Body of pancreas (tissue), 4 donors: ENCODE measurements at regions not wholly inside any gene's neighbourhood (a gene's known extent, or its start where the extent isn't known, plus 50 kb on each side); places are given as distances from the start of the nearest gene placed in this dataset.

Experiments used
- ATAC-seq: fragments of 150-250 bp; one replicate; pipeline ENCODE4 v1.9.1; 2016
- DNase-seq, 4 donors: peaks; one replicate each; pipeline ENCODE4 v3.0.0-alpha.2; 2019
- H3K27ac ChIP-seq, 4 donors: fragments of 200-600 bp; sonication (generic); 1 replicate in 3 of 4; 2 replicates in 1 of 4; pipeline versions ENCODE4 v1.5.1 to v1.6.1; 2016 to 2019; ENCODE audit warnings: mild to moderate bottlenecking in 1 of 4, mixed read lengths in 1 of 4, moderate library complexity in 1 of 4
- H3K27me3 ChIP-seq, 2 donors: fragments of 200-600 bp; sonication (generic); one replicate each; pipeline ENCODE4 v1.6.0; 2016; ENCODE audit warnings: mild to moderate bottlenecking in 1 of 2
- H3K36me3 ChIP-seq, 2 donors: fragments of 200-600 bp; sonication (generic); replicated peaks in 1 of 2; 2 replicates each; pipeline ENCODE4 v1.5.1; 2016; ENCODE audit warnings: low read depth in 2 of 2; ENCODE audit not compliant: insufficient read depth in 1 of 2
- H3K4me1 ChIP-seq: fragments of 200-600 bp; sonication (generic); one replicate; pipeline ENCODE4 v1.6.0; 2016
- H3K4me3 ChIP-seq, 2 donors: fragments of 200-600 bp; sonication (generic); 1 replicate in 1 of 2; 2 replicates in 1 of 2; pipeline ENCODE4 v1.5.1; 2016 to 2019
- H3K9me3 ChIP-seq, 3 donors: fragments of 200-600 bp; sonication (generic); 1 replicate in 2 of 3; 2 replicates in 1 of 3; pipeline ENCODE4 v1.5.1; 2016
- POLR2A ChIP-seq, 3 donors: fragments of 450-650 bp; IDR thresholded peaks; one replicate each; pipeline ENCODE4 v1.6.1; 2016; ENCODE audit warnings: antibody characterized with exemption in 3 of 3, mild to moderate bottlenecking in 2 of 3
- WGBS, 2 donors: methylation state at CpG; one replicate each; pipeline ENCODE4 v1.1.5; 2017; 5-methylcytosine and 5-hydroxymethylcytosine counted together
- intact Hi-C: fragments of 100-400 bp; cut with DNase I; formaldehyde crosslinking; loops from one replicate; pipeline ENCODE4 v1.15.1; 2023
- TF ChIP-seq, protein P1 (sequence below), 7 experiments: fragments of 450-650 bp in 4 of 7; fragments of 200-600 bp in 3 of 7; sonication (generic) in 3 of 7; IDR thresholded peaks; one replicate each; pipeline ENCODE4 v1.5.1; 2016 to 2019; ENCODE audit warnings: antibody characterized with exemption in 7 of 7

DNA sequence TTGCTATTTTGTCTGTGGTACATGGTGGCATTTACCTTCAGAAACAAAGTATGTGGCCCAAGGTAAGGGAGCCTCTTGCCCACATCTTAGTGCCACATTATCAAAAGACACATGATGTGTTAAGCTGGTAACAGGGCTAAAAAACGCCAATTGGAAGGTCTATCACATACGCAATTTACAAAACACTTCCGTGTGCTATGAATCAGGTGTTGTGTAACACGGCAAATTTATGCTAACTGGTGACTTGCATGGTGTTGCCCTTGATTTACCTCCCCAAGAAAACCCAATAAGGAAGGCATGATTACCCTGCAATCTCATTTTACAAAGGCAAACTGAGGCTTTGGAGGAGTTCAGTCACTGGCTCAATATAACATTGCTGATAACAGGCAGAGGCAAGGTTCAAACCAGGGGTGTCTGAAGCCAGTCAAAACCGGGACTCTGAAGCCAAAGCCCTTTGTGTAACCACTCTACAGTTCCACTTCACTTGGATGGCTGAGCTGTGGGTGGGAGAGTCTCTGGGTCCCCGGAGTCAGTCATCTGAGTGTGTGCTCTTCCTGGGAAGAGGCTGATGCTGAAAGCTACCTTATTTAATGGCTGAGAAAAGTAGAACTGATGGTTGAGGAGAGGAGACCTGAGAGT, 103.9 kb upstream of the BCL6 start:
- no peak for TF ChIP-seq POLR2A (IDR thresholded peaks at IDR 0.05)
- TF ChIP-seq, protein P1, sequence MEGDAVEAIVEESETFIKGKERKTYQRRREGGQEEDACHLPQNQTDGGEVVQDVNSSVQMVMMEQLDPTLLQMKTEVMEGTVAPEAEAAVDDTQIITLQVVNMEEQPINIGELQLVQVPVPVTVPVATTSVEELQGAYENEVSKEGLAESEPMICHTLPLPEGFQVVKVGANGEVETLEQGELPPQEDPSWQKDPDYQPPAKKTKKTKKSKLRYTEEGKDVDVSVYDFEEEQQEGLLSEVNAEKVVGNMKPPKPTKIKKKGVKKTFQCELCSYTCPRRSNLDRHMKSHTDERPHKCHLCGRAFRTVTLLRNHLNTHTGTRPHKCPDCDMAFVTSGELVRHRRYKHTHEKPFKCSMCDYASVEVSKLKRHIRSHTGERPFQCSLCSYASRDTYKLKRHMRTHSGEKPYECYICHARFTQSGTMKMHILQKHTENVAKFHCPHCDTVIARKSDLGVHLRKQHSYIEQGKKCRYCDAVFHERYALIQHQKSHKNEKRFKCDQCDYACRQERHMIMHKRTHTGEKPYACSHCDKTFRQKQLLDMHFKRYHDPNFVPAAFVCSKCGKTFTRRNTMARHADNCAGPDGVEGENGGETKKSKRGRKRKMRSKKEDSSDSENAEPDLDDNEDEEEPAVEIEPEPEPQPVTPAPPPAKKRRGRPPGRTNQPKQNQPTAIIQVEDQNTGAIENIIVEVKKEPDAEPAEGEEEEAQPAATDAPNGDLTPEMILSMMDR (IDR thresholded peaks at IDR 0.05): no peak
- ATAC-seq (no peak), DNase-seq (no peak)
- no peak overlapping the region for H3K4me3 ChIP-seq
- no peaks in the 10 kb centered on the region for H3K36me3 ChIP-seq
- no peak overlapping the region for H3K27ac ChIP-seq
- peaks cover 0 to 9% (median 0%) of the 10 kb centered on the region in 3 donors for H3K9me3 ChIP-seq
- no peaks in the 10 kb centered on the region for H3K4me1 ChIP-seq
- no peaks in the 10 kb centered on the region for H3K27me3 ChIP-seq
- 74 to 88% methylated on average over 4 to 6 of the region's 6 CpGs for WGBS, 2 donors
- intact Hi-C loops: no loop called here

DNA sequence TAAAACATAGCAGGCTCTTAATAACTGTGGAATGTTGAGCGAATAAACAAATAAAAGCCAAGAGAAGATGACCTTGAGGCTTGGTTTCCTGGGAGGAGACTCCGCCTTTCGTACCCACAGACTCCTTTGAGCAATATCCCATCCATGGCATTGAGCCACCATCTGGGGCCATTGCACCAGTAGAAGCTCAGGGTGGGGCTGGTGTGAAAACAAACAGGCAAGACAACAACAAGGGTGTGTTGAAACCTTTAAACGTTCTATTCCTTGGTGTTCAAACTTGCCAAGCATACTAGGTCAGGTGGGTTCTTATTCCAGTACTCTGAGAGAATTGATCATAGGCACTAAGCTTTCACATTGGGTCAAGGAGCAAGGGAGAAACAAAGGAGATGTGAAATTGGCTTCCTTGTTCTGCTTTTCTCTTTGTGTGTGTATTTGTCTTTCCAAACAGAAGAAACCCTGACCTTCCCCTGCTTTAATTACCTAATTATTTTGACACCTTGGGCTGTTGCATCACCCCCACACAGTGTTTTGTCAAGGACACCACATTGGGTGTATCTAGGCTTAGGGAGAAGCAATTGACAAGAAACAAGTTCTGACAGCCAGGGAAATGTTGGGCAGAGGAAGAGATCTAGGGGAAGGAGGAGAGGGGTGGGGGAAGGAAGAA, 105.1 kb upstream of the BCL6 start:
- intact Hi-C loops: no loop called here
- TF ChIP-seq POLR2A (IDR thresholded peaks at IDR 0.05): no peak
- TF ChIP-seq, protein P1 (IDR thresholded peaks at IDR 0.05): no peak
- H3K4me3 ChIP-seq: no peak overlapping the region
- WGBS, 2 donors: 47 to 52% methylated on average over 4 of the region's 4 CpGs
- ATAC-seq: no peak
- H3K9me3 ChIP-seq: peaks cover 0 to 9% (median 0%) of the 10 kb centered on the region in 3 donors
- no peaks in the 10 kb centered on the region for H3K36me3 ChIP-seq
- no peak overlapping the region for H3K27ac ChIP-seq
- peak in 2 of 4 donors; percentile 10 to 33 for DNase-seq
- H3K27me3 ChIP-seq: no peaks in the 10 kb centered on the region
- H3K4me1 ChIP-seq: no peaks in the 10 kb centered on the region

DNA sequence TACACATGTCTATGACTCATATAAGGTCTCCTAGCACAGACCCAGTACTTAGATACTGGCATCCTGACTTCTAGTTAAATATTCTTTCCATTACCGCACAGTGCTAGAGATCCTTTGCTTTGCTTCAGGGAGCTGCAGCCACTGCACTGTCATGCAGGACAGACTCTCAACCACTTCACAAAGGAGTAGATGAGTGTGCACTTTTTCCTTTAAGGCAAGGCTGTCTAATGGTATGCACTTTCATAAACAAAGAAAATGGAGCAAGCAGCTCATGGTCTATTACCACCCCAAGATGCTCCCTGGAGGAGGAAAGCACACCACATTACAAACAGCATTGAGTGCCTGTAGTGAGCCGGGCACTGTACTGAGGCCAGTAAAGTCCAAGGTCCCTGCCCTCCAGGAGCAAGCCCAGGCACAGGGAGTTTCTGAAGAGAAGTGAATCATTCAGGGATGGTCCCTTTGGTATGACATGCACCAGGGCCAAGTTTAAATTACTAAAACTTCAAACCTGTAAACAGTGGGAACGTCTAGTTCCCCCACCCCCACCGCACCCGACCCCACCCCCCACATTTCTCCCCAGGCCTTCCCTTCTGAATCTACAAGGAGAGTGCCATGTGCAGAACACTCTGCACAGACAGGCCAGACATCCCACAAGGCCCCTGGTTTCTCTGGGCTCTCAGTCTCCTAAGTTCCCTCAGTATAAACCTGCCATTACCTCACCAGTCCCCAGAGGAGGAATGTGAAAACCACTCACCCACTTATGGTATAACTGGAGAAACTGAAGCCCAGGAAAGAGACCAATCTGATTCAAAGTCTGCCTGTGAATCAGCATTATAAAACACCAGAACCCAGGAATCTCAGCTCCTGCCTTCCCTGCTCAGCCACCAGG, 107.8 kb upstream of the BCL6 start:
- H3K27me3 ChIP-seq: no peaks in the 10 kb centered on the region
- H3K9me3 ChIP-seq: peaks cover 0 to 9% (median 0%) of the 10 kb centered on the region in 3 donors
- DNase-seq (no peak), ATAC-seq (no peak)
- no peaks in the 10 kb centered on the region for H3K36me3 ChIP-seq
- intact Hi-C loops: no loop called here
- 72 to 77% methylated on average over 3 to 5 of the region's 5 CpGs for WGBS, 2 donors
- H3K4me3 ChIP-seq: no peak overlapping the region
- TF ChIP-seq, protein P1 (IDR thresholded peaks at IDR 0.05): no peak
- no peak for TF ChIP-seq POLR2A (IDR thresholded peaks at IDR 0.05)
- no peak overlapping the region for H3K27ac ChIP-seq
- H3K4me1 ChIP-seq: no peaks in the 10 kb centered on the region

DNA sequence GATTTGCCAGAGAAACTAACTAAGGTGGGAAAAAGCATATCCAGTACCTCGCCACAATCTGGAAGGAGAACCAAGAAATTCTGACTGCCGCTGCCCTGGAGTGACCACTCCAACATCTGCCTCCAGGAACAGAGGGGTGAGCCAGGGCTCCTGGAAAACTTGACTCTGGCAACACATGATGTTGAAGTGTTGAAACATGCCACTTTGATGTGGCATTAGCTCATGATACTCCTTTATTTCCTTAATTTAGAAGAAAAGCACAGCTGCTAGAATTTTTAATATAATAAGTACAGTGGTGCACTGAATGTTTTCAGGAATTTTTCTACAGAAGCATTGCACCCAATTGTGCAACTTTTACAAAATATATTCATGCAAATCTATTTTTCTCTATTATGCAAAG, 109.9 kb upstream of the BCL6 start:
- no peak overlapping the region for H3K27ac ChIP-seq
- no peaks in the 10 kb centered on the region for H3K36me3 ChIP-seq
- TF ChIP-seq, protein P1 (IDR thresholded peaks at IDR 0.05): no peak
- no peak for TF ChIP-seq POLR2A (IDR thresholded peaks at IDR 0.05)
- H3K9me3 ChIP-seq: peaks cover 0 to 9% (median 0%) of the 10 kb centered on the region in 3 donors
- WGBS, 2 donors: 93 to 100% methylated on average over 2 of the region's 2 CpGs
- no peaks in the 10 kb centered on the region for H3K27me3 ChIP-seq
- H3K4me1 ChIP-seq: no peaks in the 10 kb centered on the region
- ATAC-seq (no peak), DNase-seq (no peak)
- H3K4me3 ChIP-seq: no peak overlapping the region
- intact Hi-C loops: no loop called here
